ENCODE measurements at regions not wholly inside any gene's neighbourhood (a gene's known extent, or its start where the extent isn't known, plus 50 kb on each side); places are given as distances from the start of the nearest gene placed in this dataset.

DNA sequence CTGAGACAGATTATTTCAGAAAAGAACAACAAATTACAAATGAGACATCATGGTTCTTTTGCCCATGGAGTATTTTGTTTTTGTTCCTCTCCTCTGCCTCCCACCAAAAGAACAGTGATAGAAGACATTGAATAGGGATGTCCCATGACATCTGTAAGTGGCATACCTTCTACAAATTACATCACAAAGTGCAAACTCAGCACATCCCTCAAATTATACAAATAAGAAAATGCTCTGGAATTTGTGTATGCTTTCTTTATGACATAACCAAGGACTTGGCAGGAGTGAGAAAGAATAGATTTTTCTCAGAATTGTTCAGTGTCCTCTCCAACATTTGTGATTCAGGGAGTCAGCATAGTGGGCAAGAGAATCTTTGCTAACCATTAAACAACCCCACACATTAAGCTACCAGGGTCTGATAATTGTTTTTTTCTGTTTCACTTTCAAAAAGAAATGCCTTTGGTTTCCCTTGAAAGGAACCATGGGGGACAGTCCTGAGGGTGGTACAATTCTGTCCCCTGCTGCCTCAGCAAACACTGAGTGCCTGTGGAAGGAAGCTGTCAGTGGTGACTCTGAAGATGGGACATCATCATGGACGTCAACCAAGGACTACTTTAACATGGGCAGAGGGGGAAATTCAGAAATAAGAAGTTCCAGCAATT, 430.3 kb downstream of the AASDHPPT start:
- no peaks in the 10 kb centered on the region for H3K36me3 Mint-ChIP-seq (ENCODE audit: low read depth)
- peaks cover 5% of the 10 kb centered on the region for H3K9me3 Mint-ChIP-seq
- no peak overlapping the region for H3K27ac Mint-ChIP-seq
- intact Hi-C loops (cut with micrococcal nuclease), result no loop called here
- ChIA-PET CTCF (no interaction called here), POLR2A (no interaction called here)
- ATAC-seq (no peak), DNase-seq (no peak)
- H3K27me3 Mint-ChIP-seq, result no peaks in the 10 kb centered on the region
- TF ChIP-seq, protein P1, sequence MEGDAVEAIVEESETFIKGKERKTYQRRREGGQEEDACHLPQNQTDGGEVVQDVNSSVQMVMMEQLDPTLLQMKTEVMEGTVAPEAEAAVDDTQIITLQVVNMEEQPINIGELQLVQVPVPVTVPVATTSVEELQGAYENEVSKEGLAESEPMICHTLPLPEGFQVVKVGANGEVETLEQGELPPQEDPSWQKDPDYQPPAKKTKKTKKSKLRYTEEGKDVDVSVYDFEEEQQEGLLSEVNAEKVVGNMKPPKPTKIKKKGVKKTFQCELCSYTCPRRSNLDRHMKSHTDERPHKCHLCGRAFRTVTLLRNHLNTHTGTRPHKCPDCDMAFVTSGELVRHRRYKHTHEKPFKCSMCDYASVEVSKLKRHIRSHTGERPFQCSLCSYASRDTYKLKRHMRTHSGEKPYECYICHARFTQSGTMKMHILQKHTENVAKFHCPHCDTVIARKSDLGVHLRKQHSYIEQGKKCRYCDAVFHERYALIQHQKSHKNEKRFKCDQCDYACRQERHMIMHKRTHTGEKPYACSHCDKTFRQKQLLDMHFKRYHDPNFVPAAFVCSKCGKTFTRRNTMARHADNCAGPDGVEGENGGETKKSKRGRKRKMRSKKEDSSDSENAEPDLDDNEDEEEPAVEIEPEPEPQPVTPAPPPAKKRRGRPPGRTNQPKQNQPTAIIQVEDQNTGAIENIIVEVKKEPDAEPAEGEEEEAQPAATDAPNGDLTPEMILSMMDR (IDR thresholded peaks at IDR 0.05), result no peak
- no peak overlapping the region for H3K4me3 Mint-ChIP-seq
- H3K4me1 Mint-ChIP-seq (ENCODE audit: low read depth), result no peaks in the 10 kb centered on the region

DNA sequence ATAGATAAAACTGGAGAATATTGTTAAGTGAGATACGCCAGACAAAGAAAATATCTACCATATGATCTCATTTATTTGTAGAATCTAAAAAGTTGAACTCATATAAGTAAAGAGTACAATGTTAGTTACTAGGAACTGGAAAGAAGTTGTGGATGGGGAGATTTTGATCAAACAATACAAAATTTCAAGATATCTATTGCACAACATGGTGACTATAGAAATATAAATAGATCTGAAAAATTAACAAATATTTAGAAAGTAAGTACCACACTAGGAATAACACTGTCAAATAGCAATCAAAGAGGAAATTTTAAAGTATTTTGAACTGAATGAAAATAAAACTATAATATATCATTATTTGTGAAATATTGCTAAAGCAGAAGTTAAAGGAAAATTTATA, 437.2 kb downstream of the AASDHPPT start:
- no peak overlapping the region for H3K27ac Mint-ChIP-seq
- no peaks in the 10 kb centered on the region for H3K36me3 Mint-ChIP-seq (ENCODE audit: low read depth)
- DNase-seq, result no peak
- H3K4me3 Mint-ChIP-seq, result no peak overlapping the region
- H3K9me3 Mint-ChIP-seq, result peaks cover 4% of the 10 kb centered on the region
- no peaks in the 10 kb centered on the region for H3K4me1 Mint-ChIP-seq (ENCODE audit: low read depth)
- TF ChIP-seq, protein P1 (IDR thresholded peaks at IDR 0.05), result no peak
- ChIA-PET CTCF (no interaction called here), POLR2A (no interaction called here)
- ATAC-seq, result no peak
- no peaks in the 10 kb centered on the region for H3K27me3 Mint-ChIP-seq
- intact Hi-C loops (cut with micrococcal nuclease), result no loop called here

DNA sequence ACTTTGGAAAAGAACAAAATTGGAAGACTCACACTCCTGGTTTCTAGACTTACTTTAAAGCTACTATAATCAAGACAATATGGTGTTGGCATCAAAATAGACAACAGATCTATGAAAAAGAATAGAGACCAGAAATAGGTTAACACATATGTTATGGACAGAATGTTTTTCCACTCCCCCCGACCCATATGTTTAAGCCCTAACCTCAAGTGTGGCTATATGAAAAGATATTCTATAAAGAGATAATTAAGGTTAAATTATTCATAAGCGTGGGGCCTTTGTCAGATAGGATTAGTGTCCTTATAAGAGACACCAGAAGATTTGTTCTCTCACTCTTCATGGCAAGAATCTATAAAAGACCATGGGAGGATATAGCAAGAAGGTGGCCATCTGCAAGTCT, 440.0 kb downstream of the AASDHPPT start:
- POLR2A ChIA-PET, result no interaction called here
- ATAC-seq, result no peak

DNA sequence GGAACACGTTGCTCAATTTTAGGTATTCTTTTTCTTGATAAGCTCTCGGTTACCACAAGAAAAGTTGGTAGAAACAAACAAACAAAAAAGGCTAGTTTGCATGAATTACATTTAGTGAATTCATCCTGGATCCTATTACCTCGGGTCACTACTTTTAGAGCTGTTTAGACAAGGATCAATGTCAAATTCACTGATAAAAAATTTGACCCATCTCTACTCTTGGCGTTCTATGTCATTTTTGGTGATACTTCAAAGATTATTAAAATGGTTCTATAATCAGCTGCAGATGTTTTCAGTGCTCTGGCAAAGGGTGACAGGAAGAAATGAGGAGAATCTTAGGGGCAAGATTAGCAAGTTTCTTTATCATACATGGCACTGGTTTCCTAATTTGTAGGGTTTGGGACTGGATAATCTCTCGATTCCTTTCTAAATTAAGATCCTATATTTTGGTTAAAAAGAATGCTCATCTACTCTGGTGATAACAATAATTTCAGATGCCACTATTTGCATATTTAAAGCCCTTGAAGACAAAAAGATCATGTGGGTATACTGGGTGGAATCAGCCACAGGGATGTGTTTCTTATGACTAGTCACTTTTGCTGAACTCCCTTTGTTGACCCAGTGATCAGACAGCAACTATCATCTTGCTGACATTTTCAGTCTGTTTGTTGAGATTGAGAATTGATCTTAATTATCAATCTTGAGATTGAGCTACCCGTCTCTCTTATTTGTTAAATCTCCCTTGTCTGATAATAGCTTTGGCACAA, 442.9 kb downstream of the AASDHPPT start:
- DNase-seq, result no peak
- TF ChIP-seq, protein P1 (IDR thresholded peaks at IDR 0.05), result no peak
- intact Hi-C loops (cut with micrococcal nuclease), result no loop called here
- H3K27ac Mint-ChIP-seq, result no peak overlapping the region
- ATAC-seq, result no peak
- no peaks in the 10 kb centered on the region for H3K36me3 Mint-ChIP-seq (ENCODE audit: low read depth)
- H3K4me3 Mint-ChIP-seq, result no peak overlapping the region
- H3K9me3 Mint-ChIP-seq, result peaks cover 1% of the 10 kb centered on the region
- H3K4me1 Mint-ChIP-seq (ENCODE audit: low read depth), result no peaks in the 10 kb centered on the region
- CTCF ChIA-PET, result no interaction called here
- POLR2A ChIA-PET, result no interaction called here
- no peaks in the 10 kb centered on the region for H3K27me3 Mint-ChIP-seq

More for the DNA sequence above, 440.0 kb downstream of the AASDHPPT start:
- CTCF ChIA-PET, result interaction anchor here (0.6 kb wide), 1 partner anchor 469 kb away, joined by 3 read pairs; no protein-coding TSS in a partner anchor
- Mint-ChIP-seq H3K4me3 (no peak overlapping the region), H3K9me3 (peaks cover 4% of the 10 kb centered on the region), H3K27me3 (no peaks in the 10 kb centered on the region), H3K4me1 (ENCODE audit: low read depth) (no peaks in the 10 kb centered on the region), H3K27ac (no peak overlapping the region), H3K36me3 (ENCODE audit: low read depth) (no peaks in the 10 kb centered on the region)
- TF ChIP-seq, protein P1 (IDR thresholded peaks at IDR 0.05), result no peak
- intact Hi-C loops (cut with micrococcal nuclease), result no loop called here
- no peak for DNase-seq

DNA sequence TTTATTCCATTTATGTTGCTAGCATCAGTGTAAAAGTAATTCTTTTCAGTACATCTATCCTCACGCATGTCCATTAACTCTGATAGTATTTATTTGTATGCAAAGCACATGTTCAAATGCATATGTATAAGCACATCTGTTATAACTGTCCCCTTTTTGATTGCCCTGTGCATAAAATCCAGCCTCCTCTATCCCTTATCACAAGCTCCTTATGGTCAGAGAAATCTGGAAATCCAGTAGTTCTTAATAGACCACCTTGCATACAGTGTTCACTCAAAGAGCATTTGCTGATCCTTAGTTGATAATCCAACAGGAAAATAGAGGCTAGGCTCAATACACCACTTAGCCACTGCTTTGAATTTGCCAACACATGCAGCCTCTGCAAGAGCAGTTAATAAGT, 443.5 kb downstream of the AASDHPPT start:
- DNase-seq (no peak), ATAC-seq (no peak)
- CTCF ChIA-PET, result no interaction called here
- Mint-ChIP-seq H3K27me3 (no peaks in the 10 kb centered on the region), H3K36me3 (ENCODE audit: low read depth) (no peaks in the 10 kb centered on the region), H3K9me3 (peaks cover 1% of the 10 kb centered on the region), H3K4me3 (no peak overlapping the region), H3K27ac (no peak overlapping the region), H3K4me1 (ENCODE audit: low read depth) (no peaks in the 10 kb centered on the region)
- intact Hi-C loops (cut with micrococcal nuclease), result no loop called here
- TF ChIP-seq, protein P1 (IDR thresholded peaks at IDR 0.05), result no peak
- POLR2A ChIA-PET, result no interaction called here

Data from activated CD8-positive, alpha-beta T cell treated with anti-CD3 and anti-CD28 coated beads for 36 hours (primary cell).